SK-N-SH treated with all-trans-retinoic acid at 6 μM for 48 hours (cell line): ENCODE measurements at regions not wholly inside any gene's neighbourhood (a gene's known extent, or its start where the extent isn't known, plus 50 kb on each side); places are given as distances from the start of the nearest gene placed in this dataset.

Experiments
- ATAC-seq: fragments of 200-7000 bp; cut with Tn5 transposase; 3 replicates; pipeline ENCODE4 v1.9.1; 2020; ENCODE audit warnings: mild to moderate bottlenecking, moderate library complexity
- ARNTL ChIP-seq: fragments of 450-650 bp; formaldehyde crosslinking; IDR thresholded peaks from 2 replicates; pipeline ENCODE4 v1.5.0; 2020; ENCODE audit warnings: low read depth, mild to moderate bottlenecking, moderate library complexity, borderline replicate concordance
- BACH2 ChIP-seq: fragments of 250-450 bp; sonication (Bioruptor Pico); IDR thresholded peaks from 2 replicates; pipeline ENCODE4 v1.9.0; 2021; ENCODE audit warnings: mild to moderate bottlenecking, borderline replicate concordance
- CREB5 ChIP-seq: fragments of 250-450 bp; sonication (Bioruptor Pico); IDR thresholded peaks from 2 replicates; pipeline ENCODE4 v1.5.1; 2020; ENCODE audit warnings: low read depth, mild to moderate bottlenecking, moderate library complexity
- CSDC2 ChIP-seq: fragments of 250-450 bp; sonication (Bioruptor Pico); IDR thresholded peaks from 2 replicates; pipeline ENCODE4 v1.5.0; 2020; ENCODE audit warnings: mild to moderate bottlenecking, moderate library complexity
- CSRNP3 ChIP-seq: fragments of 250-450 bp; sonication (Bioruptor Pico); IDR thresholded peaks from 2 replicates; pipeline ENCODE4 v1.5.1; 2021; ENCODE audit warnings: mild to moderate bottlenecking, moderate library complexity
- ESRRG ChIP-seq: fragments of 250-450 bp; sonication (Bioruptor Pico); IDR thresholded peaks from 2 replicates; pipeline ENCODE4 v1.6.1; 2021; ENCODE audit warnings: mild to moderate bottlenecking
- GLIS3 ChIP-seq: fragments of 250-450 bp; sonication (Bioruptor Pico); IDR thresholded peaks from 2 replicates; pipeline ENCODE4 v1.5.0; 2020; ENCODE audit warnings: mild to moderate bottlenecking, moderate library complexity
- ISL1 ChIP-seq: fragments of 250-450 bp; sonication (Bioruptor Pico); IDR thresholded peaks from 2 replicates; pipeline ENCODE4 v2.1.2; 2022; ENCODE audit warnings: mild to moderate bottlenecking, moderate library complexity
- OSR1 ChIP-seq: fragments of 250-450 bp; sonication (Bioruptor Pico); IDR thresholded peaks from 2 replicates; pipeline ENCODE4 v1.8.0; 2022; ENCODE audit warnings: moderate library complexity, mild to moderate bottlenecking, inconsistent platforms
- PATZ1 ChIP-seq: fragments of 250-450 bp; sonication (Bioruptor Pico); IDR thresholded peaks from 2 replicates; pipeline ENCODE4 v1.8.0; 2020; ENCODE audit warnings: mild to moderate bottlenecking, moderate library complexity, borderline replicate concordance
- POU6F1 ChIP-seq: fragments of 250-450 bp; sonication (Bioruptor Pico); IDR thresholded peaks from 2 replicates; pipeline ENCODE4 v1.8.0; 2021; ENCODE audit warnings: low read depth, mild to moderate bottlenecking, moderate library complexity, borderline replicate concordance
- PPARA ChIP-seq: fragments of 250-450 bp; sonication (Bioruptor Pico); IDR thresholded peaks from 2 replicates; pipeline ENCODE4 v1.5.0; 2020; ENCODE audit warnings: mild to moderate bottlenecking, borderline replicate concordance
- RARB ChIP-seq: fragments of 250-450 bp; sonication (Bioruptor Pico); IDR thresholded peaks from 2 replicates; pipeline ENCODE4 v1.8.0; 2021; ENCODE audit warnings: mild to moderate bottlenecking, moderate library complexity
- SNAI2 ChIP-seq: fragments of 250-450 bp; sonication (Bioruptor Pico); IDR thresholded peaks from 2 replicates; pipeline ENCODE4 v1.5.0; 2020; ENCODE audit warnings: mild to moderate bottlenecking, moderate library complexity
- TOX ChIP-seq: fragments of 250-450 bp; sonication (Bioruptor Pico); IDR thresholded peaks from 2 replicates; pipeline ENCODE4 v1.8.0; 2021; ENCODE audit warnings: mild to moderate bottlenecking, moderate library complexity, borderline replicate concordance
- TSHZ2 ChIP-seq: fragments of 250-450 bp; sonication (Bioruptor Pico); IDR thresholded peaks from 2 replicates; pipeline ENCODE4 v1.5.0; 2020; ENCODE audit warnings: mild to moderate bottlenecking, moderate library complexity
- ZC3H10 ChIP-seq: fragments of 250-450 bp; sonication (Bioruptor Pico); IDR thresholded peaks from 2 replicates; pipeline ENCODE4 v1.5.1; 2021; ENCODE audit warnings: mild to moderate bottlenecking, moderate library complexity
- ZFP3 ChIP-seq: fragments of 250-450 bp; sonication (Bioruptor Pico); IDR thresholded peaks from 2 replicates; pipeline ENCODE4 v1.5.0; 2020; ENCODE audit warnings: mild to moderate bottlenecking, moderate library complexity
- ZFP30 ChIP-seq: fragments of 450-650 bp; formaldehyde crosslinking; IDR thresholded peaks from 2 replicates; pipeline ENCODE4 v1.5.0; 2022; ENCODE audit warnings: mild to moderate bottlenecking, moderate library complexity
- ZNF565 ChIP-seq: fragments of 450-650 bp; formaldehyde crosslinking; conservative IDR thresholded peaks from 2 replicates; pipeline ENCODE4 v1.5.0; 2020; ENCODE audit warnings: low read depth, mild to moderate bottlenecking, moderate library complexity
- ZNF70 ChIP-seq: fragments of 450-650 bp; formaldehyde crosslinking; IDR thresholded peaks from 2 replicates; pipeline ENCODE4 v1.5.0; 2020; ENCODE audit warnings: mild to moderate bottlenecking, moderate library complexity
- ZNF8 ChIP-seq: fragments of 450-650 bp; formaldehyde crosslinking; IDR thresholded peaks from 2 replicates; pipeline ENCODE4 v1.5.0; 2020; ENCODE audit warnings: mild to moderate bottlenecking, moderate library complexity

- no peak for ATAC-seq
- TF ChIP-seq OSR1 (CRISPR knock-in tag) (no peak), ISL1 (CRISPR knock-in tag) (no peak), TSHZ2 (CRISPR knock-in tag) (no peak), ESRRG (CRISPR knock-in tag) (no peak), ZNF565 (CRISPR knock-in tag) (no peak), ZFP30 (CRISPR knock-in tag) (no peak), POU6F1 (CRISPR knock-in tag) (no peak), RARB (CRISPR knock-in tag) (no peak), SNAI2 (no peak), BACH2 (CRISPR knock-in tag) (no peak), TOX (CRISPR knock-in tag) (no peak), ZNF70 (CRISPR knock-in tag) (no peak), ZFP3 (CRISPR knock-in tag) (no peak), PPARA (CRISPR knock-in tag) (no peak), PATZ1 (CRISPR knock-in tag) (no peak), CSRNP3 (CRISPR knock-in tag) (no peak), ARNTL (CRISPR knock-in tag) (no peak), ZNF8 (CRISPR knock-in tag) (no peak), GLIS3 (CRISPR knock-in tag) (no peak), CREB5 (CRISPR knock-in tag) (no peak)
Measured at GRCh38 chr1:53391982-53392381, 64.1 kb upstream of the LRP8 start.

GRCh38 chr1:53392460-53392859, 64.6 kb upstream of the LRP8 start:
- TF ChIP-seq ZC3H10 (no peak), ESRRG (CRISPR knock-in tag) (no peak), TOX (CRISPR knock-in tag) (no peak)
- ATAC-seq, result no peak

GRCh38 chr1:53393325-53393792, 65.5 kb upstream of the LRP8 start:
- ATAC-seq, result peak; percentile 98
- no peak for TF ChIP-seq ZFP3 (CRISPR knock-in tag)
- TF ChIP-seq ZNF565 (CRISPR knock-in tag), result no peak
- no peak for TF ChIP-seq ZNF70 (CRISPR knock-in tag)
- no peak for TF ChIP-seq CSRNP3 (CRISPR knock-in tag)
- no peak for TF ChIP-seq PATZ1 (CRISPR knock-in tag)
- TF ChIP-seq ESRRG (CRISPR knock-in tag), result no peak
- no peak for TF ChIP-seq ZC3H10
- no peak for TF ChIP-seq TSHZ2 (CRISPR knock-in tag)
- TF ChIP-seq ZNF8 (CRISPR knock-in tag), result no peak
- TF ChIP-seq PPARA (CRISPR knock-in tag), result no peak
- TF ChIP-seq RARB (CRISPR knock-in tag), result no peak
- TF ChIP-seq CSDC2 (CRISPR knock-in tag), result no peak
- no peak for TF ChIP-seq BACH2 (CRISPR knock-in tag)
